Femur (tissue), 1 donor: ENCODE measurements at regions not wholly inside any gene's neighbourhood (a gene's known extent, or its start where the extent isn't known, plus 50 kb on each side); places are given as distances from the start of the nearest gene placed in this dataset.
A peak's percentile ranks its signal among the peaks of the same experiment; 100 is the strongest.

Source experiments
- DNase-seq: peaks from one replicate; pipeline ENCODE4 v3.0.0-alpha.2; 2017

DNA sequence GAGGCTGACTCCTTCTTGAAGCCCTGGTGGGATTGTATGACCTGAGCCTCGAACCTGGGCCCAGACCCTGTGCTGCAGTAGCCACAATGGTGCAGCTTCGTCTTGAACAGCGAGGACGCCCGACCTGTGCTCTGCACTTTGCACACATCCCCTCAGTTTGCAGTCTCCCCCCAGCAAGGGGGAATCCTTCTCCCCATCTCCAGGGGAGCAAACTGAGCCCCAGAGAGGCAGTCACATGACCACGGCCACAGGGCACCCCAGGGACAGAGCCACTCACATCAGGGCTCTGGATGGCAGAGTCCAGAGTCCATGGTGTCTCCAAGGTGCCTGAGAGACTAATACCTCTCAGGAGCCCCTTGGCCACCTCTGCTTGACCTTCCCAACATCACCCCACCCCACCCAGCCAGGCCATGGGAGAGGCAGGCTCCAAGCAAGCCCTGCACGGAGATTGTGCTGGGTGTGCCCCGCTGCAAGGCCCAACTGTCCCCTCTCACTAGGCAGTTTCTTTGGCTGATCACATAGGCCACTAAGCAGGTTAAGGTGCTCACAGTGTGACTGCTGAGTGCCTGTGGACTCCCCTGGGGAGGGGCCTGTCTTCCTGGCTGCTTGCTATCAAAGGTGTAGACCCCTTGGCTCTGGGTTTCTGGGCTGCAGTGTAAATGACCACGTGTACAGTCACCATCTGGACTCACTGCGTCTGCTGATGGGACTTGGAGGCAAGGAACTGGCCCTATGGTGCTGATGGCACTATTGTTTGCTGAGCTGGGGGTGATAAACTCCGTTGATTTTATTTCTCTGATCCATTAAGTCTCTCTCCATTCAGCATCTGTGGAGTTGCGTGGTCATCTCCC, 398.1 kb downstream of the MATN1 start:
- DNase-seq: no peak

DNA sequence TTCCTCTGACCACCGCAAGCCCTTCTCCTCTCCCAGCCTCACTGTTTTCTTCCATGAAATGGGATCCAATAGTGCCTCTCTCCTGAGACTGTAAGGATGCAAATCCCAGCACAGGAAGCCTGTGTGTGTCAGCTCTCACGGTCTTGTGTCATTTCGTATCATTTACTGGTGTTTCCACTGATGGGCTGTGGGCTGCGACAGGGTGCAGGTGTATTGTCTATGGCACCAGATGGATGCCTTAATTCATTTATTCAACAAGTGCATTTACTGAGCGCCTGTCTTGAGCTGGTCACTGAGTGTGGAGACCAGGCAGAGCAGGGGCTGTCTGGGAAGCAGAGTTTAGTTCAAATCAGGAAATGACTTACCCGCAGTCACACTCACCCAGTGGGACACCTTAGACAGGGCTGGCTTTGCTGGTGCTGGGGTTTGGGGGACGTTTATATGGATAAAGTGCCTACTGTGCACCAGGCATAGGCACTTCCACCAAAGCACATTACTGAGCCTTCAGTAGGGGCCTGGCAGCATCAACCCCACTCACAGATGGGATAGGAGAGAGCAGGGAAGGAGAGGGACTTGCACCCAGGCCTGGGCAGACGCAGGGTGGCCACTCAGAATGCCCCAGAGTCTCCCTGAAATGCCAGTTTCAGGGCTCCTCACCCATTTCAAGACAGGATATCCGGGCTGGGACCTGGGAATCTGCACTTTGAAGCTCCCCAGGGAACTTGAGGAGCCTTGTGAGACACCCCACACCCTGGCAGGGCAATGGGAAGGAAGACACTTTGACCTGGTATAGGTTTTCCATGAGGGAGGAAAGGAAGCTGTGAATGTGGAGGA, 398.9 kb downstream of the MATN1 start:
- no peak for DNase-seq

DNA sequence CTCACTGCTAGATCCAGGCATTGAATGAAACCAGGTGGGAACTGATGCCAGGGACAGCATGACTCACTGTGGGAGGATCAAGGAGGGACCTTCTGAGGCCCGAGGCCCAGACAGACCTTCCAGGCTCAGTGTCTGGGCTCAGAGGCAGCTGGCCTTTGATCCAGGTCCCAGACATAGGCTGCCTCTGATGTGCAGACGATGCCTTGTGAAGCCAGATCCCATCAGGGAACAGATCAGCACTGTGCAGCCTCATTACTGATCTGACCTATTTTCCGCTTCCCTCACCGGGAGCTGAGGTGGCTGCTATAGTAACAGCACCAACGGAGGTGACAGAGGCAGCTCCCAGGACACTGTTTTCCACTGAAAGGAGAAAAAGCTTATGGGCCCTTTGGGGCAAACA, 399.5 kb downstream of the MATN1 start:
- DNase-seq: no peak

DNA sequence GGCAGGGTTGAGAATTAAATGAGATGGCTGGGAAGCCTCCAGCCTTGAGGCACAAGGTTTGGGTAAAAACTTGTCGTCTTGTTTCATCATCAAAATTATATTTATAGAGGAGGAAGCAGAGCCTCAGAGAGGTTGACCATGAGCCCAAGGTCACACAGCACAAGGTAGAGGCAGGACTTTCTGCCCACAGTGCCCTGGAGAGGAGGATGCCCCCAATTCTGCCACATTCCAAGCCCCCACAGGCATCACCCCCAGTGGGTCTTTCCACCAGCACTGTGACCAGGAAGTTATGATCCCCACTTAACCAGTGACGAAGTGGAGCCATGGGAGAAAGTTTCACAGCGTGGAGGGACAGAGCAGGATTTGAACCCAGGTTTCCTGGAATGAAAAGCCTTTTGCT, 400.0 kb downstream of the MATN1 start:
- DNase-seq: no peak

DNA sequence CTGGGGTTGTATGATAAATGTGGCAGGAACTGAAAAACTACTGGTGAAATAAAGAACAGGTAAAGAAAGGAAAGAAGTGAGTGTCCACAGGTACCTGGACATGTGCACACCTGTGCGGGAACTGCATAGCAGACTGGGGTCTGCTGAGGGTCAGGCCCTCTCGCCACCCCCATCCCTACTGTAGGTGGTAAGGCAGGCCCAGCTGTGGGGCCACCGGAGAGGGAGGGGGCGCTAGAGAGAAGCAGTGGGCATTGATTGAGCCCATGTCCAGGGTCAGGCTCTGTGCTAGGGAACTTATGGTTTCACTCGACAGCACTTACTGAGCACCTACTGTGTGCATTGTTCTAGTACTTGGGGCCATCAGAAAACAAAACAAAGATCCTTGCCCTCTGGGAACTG, 400.5 kb downstream of the MATN1 start:
- DNase-seq: no peak

DNA sequence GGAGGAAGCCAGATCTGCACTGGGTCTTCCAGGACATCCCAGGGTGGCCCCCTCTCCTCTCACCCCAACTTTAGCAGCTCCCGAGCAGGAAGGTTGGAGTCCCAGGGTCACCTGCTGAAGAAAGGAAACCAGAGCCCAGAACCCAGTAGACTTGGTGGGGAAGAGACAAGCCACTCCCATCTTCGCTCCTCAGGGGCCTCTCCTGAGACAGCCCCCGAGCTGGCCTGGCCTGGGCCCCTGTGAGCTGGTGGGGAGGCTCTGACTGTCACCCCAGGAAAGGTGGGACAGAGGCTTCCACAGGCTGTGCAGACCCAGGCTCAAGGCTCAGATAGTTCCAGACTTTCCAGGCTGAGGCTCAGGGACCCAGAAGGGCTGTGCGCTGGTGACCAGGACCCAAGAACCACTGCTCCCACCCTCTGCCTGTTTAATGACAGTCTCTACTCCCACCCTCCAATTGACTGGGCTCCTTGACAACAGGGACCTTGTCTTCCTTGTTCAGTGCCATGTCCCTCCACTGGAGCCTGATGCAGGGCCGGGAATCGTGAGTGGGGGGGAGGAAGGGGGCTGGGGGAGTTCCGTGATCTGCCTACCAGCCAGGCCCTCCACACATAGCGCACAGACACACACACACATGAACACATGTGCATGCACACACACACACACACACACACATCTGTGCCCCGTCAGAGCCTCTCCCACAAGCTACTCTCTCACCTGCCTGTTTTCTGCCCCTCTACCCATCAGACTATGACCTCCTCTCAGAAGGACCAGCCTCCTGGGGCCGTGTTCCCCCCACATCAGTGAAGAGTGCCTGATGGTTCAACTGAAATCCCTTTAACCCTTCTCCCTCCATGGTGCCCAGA, 401.2 kb downstream of the MATN1 start:
- DNase-seq: no peak

DNA sequence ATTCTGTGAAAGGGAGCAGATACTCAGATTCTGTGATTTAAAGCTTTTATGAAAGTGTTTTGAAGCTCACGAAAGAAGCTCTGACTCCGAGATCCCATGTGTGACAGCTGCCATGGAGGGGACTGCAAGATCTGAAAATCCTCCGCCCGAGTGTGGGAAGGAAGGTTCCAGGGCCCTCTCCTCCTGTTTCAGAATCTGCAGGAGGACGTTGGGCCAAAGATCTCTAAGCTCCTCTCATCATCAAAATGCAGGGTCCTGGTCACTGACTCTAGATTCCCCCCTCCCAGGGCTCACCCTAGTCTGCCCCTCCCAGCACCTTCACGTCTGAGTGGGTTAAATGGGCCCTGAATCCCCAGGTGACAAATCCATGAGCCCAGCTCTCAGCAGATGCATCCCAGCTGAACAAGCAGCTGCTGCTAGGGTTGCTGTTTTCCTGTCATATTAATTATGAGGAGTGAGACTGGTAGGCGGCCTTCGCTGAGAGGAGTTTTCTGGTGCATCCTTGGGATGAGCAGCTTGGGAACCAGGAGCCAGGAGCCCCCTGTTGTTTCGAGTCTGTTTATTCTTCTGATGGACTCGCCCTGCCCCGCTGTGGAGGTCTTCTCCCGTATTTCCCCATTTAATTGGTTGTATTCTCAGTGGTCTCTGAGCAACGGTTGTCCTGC, 402.0 kb downstream of the MATN1 start:
- no peak for DNase-seq

DNA sequence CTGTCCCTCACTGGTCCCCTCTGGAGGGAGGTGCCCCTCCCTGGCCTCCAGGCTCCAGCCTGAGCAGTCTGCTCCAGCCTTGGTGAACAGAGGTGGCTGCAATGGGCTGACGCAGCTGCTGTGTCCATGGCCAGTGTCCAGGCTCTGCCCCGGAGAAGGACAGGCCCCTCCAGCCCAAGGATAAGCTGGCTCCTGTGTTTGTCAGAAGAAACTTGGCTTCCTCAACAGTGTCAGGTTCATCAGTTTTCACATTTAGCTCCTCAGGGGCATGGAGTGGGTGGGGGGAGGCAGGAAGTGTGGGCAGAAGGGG, 402.8 kb downstream of the MATN1 start:
- no peak for DNase-seq

DNA sequence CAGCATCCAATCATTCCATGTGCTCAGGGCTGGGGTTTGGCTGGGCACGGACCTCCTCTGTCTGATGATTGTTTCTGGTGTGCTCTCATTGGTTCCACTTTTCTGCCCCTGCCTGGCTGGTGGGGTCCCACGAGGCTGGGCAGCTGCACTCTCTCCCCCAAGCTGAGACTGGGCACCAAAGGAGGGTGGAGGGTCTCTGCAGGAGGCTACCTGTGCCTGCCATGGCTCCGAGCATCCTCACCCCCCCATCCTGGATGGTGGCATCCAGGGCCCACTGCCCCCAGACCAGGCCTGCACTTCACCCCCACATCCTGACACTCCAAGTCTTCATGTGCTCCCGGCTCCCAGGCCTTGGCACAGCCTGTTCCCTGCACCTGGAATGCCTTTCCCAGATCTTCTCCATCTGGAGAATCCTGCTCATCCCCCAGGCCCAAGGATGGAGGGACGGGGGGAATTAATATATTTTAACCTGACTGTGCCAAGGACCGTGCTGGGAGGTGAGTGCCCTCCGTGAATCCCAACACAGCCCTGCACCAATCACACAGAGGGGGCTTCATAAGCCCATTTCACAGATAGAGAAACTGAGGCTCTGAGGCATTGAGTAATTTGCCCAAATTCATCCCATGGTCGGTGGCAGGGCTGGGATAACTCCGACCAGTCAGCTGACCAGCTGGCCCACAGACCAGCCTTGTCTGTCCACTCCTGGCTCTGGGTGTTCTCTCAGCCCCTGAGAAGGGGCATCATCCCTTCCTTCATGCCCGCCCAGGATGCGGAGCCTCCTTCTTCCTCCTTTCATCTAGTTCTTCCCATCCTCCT, 403.4 kb downstream of the MATN1 start:
- no peak for DNase-seq

DNA sequence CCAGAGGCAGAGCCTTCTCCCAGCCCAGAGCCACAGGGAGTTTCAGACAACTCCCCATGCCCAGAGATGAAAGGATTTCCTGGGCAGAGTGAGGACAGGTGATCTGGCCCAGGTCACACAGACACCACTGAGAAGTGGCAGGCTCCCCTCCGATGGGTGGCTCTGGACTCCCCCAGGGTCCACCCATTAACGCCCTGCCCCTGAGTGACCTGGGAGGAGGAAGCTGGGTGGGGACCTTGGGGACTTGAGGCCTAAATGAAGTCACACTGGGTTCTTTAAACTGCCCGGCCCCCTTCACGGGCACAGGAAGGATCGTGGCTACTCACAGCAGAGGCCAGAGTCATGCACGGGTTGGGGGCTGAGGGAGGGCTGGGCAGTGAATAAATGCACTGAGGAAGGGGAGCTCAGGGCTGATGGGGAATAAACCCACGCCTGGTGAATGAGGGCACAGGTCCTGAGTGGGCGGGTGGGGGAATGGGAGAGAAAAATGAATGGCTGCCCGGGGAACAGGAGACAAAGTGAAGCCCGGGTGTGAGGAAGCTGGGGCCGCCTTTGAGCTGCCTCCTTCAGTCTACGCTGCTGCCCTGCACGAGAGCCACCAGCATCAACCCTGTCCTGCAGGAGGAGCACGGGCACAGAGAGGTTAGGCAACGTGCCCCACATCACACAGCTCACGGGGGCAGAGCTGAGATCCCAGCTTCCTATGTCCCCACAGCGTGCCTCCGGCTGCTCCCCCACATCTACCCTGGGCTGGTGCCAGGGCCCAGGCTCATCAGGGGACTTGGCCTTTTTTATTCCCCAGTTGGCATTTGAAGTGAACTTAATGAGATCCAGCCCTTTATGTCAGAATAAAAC, 404.3 kb downstream of the MATN1 start:
- no peak for DNase-seq

DNA sequence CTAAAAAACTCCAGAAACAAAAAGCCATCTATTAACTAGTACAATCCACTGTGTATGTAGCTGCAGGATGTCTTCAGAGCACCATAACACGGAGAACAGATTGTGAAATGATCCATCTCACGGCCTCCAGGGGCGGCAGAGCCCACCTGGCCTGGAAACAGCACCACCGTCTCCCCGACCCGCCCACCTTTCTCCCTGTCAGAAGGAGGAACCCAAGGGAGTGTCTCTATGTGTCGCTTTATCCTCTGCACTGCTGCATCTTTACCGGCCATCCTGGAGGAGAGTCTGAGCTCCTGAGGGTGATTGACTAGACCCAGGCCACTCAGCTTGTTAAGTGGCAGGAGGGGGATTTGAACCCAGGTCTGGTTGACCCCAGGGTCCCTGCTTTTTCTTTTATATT, 405.0 kb downstream of the MATN1 start:
- no peak for DNase-seq

DNA sequence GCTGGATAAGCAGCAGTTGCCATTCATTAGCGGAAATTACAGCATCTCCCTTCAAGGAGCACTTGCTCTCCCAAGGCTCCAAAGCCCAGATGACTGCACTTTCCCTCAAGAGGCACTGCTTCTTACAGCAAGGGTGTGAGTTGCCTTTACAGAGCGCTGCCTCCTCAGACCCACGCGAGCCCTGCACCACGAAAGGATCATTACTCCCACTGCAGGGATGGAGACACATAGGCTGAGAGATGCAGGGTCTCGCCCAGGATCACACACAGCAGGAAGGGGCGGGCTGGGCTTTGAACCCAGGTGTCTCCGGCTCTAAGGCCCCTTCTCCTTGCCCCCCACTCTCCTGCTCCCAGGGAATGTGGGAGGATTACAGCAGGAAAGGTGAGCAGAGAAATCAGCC, 405.5 kb downstream of the MATN1 start:
- no peak for DNase-seq

DNA sequence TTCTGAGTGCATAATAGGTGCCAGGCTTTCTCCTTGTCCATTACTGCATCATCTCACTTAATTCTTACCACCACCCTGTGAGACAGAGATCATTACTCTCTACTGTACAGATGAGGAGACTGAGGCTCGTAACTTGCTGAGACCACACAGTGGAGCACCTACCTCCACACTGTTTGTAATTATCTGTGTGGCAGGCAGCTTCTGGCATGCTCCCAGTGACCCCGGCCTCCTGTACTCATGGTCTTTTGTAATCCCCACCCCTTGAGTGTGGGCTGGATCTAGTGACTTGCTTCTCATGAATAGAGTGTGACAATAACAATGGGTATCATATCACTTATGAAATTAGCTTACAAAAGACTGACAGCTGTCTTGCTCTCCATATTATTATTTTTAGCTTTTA, 407.3 kb downstream of the MATN1 start:
- peak; percentile 1 for DNase-seq

DNA sequence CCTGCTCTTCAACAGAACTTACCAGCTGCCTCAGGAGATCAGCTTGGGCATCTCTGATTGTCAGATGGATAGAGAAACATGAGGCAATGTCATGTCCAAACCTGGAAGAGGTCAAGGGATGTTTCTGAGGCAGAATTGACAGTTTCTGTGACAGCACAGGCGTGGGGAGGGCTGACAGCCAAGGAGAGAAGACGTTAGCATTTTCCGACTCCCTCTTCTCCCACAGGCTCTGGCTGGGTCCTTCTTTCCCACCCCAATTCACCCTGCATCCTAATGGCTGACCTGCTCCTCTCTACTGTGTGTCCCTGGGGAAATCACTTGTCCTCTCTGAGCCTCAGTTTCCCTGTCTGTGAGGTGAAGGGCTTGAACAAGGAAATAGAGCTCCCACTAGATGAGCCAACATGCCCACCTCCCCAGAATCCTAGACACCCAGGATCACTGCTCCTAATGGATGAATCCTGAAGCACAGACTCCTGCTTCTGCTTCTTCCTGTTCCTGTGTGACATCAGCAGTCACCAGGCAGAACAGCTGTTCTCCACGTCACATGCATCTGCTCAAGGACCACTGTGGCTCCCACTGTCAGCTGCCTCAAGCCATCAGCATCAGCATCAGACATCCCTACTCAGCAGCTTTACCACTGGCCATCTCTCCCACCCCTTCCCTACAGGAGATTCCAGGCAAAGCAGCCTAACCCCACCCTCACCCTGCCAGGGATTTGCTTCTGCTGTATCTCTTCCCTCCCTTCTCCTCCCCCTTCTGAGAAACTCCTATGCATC, 408.0 kb downstream of the MATN1 start:
- peak; percentile 33 for DNase-seq

DNA sequence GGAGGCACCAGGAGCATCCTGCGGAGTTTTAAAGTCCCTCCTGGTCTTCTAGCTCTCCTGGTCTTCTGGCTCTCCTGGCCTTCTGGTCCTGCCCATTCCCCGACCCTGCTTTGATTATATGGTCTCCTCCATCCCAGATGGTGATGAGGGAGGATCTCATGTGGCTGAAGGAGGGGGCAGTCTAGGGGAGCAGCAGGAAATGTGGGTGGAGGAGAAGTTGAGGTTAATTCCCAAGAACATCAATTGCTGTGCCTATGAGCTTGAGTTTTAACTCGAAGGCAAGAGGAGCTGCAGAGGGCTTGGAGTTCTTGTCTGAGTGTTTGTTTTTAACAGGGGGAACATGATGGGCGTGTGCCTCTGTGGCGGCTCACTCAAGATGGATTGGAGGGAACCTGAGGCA, 408.8 kb downstream of the MATN1 start:
- DNase-seq: no peak

DNA sequence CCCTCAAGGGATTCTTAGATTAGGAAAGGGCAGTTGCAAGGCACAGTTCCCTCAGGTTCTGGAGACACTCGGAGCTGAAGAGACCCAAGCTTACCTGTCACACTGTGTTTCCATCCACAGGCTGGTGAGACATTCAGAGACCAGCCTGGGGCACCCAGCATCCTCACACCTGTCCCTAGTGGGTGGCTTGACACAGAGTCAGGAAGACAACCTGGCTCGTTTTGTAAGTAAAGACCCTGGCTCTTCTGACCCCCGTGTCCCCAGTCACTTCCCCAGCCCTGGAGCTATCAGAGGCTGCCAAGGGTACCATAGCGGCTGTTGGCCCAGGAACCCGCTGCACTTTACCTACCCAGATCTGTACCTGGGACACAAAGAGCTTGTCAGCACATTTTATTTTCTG, 409.8 kb downstream of the MATN1 start:
- no peak for DNase-seq

DNA sequence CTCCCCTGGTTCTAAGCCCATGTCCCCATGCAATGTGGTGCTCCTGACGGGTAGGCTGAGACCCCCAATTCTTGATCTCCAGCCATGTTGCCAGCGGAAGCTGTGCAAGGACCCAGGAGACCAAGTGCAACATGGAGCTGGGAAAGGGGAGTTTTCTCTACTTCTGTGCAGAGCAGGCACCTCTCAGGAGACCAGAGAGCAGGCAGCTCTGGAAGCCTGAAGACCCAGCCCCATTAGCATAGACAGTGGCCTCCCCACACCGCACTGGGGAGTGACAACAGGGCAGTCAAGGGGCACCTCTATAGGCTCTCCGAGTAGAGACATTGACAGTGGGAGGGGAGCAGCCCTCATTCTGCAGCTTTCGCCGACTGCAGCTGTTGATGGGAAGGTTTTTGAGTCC, 410.2 kb downstream of the MATN1 start:
- DNase-seq: peak; percentile 1

DNA sequence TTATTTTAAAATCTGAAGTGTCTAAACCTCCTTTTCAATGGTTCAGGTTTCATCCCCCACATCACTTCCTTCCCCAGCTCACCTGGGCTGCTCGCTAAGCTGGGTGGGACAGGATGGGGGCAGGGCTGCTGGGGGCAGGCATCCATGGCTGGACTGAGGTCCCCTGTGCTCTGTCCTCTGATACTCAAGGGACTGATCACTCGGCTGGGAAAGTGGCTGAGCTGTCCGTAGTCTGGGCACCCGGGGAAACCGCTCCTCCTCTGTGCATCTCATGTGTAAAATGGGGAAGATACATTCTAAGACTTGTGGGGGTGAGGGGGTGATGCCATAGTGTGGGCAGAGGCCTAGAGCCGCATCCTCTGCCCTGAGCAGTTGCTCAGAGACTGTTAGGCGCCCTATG, 411.2 kb downstream of the MATN1 start:
- DNase-seq: no peak

DNA sequence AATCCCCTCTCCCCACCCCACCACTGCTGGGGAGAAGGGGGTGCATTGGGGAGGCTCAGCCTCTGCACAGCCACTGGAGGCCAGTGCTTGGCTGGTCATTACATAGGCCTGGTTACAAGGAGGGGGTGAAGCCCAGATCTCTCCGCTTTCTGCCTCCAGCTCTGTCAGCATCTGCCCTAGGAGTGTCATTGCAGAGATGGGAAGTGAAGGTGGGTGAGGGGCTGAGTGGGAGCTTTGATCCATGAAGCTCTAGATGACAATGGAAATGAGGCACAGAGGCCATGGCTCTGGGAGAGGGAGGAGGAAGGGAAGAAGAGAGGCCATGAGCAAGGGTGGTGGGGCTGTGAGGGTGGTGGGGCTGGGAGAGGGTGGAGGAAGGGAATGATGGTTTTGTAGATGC, 411.6 kb downstream of the MATN1 start:
- no peak for DNase-seq
